Cardiac fibroblast (primary cell): ENCODE measurements at regions not wholly inside any gene's neighbourhood (a gene's known extent, or its start where the extent isn't known, plus 50 kb on each side); places are given as distances from the start of the nearest gene placed in this dataset.

Experiments used
- DNase-seq, 2 donors: peaks; one replicate each; pipeline versions ENCODE4 v3.0.0 to v3.0.0-alpha.2; 2010; ENCODE audit warnings: low read depth in 2 of 2
- H3K4me3 ChIP-seq, 2 donors: replicated peaks in 1 of 2; 1 replicate in 1 of 2; 2 replicates in 1 of 2; pipeline ENCODE4 v1.5.1; 2011; ENCODE audit warnings: low read depth in 2 of 2, low read length in 2 of 2, mild to moderate bottlenecking in 2 of 2, moderate library complexity in 1 of 2
- CTCF ChIP-seq: IDR thresholded peaks from one replicate; pipeline ENCODE4 v1.5.1; 2011; ENCODE audit warnings: low read depth, mild to moderate bottlenecking, low read length, inconsistent platforms

GRCh38 chr9:108278341-108278740 is 577.4 kb downstream of the ACTL7B start:
- TF ChIP-seq CTCF: no peak
- DNase-seq: no peak
- H3K4me3 ChIP-seq: no peak overlapping the region

- no peak for DNase-seq
- no peak overlapping the region for H3K4me3 ChIP-seq
- no peak for TF ChIP-seq CTCF
Measured at GRCh38 chr9:108277216-108277615, 578.6 kb downstream of the ACTL7B start.

GRCh38 chr9:108275906-108276305 is 579.9 kb downstream of the ACTL7B start:
- TF ChIP-seq CTCF: no peak
- DNase-seq: no peak
- no peak overlapping the region for H3K4me3 ChIP-seq

- DNase-seq: no peak
- TF ChIP-seq CTCF: no peak
- H3K4me3 ChIP-seq: no peak overlapping the region
Measured at GRCh38 chr9:108274971-108275370, 580.8 kb downstream of the ACTL7B start.

- peak; percentile 3 to 7 for DNase-seq
- no peak for TF ChIP-seq CTCF
- no peak overlapping the region for H3K4me3 ChIP-seq
Measured at GRCh38 chr9:108273988-108274387, 581.8 kb downstream of the ACTL7B start.

- DNase-seq: peak; percentile 69 to 78
- TF ChIP-seq CTCF: peak; percentile 70
- peak overlapping the region in 1 of 2 donors; percentile 30 for H3K4me3 ChIP-seq
Measured at GRCh38 chr9:108272349-108272899, 583.4 kb downstream of the ACTL7B start.

- peak; percentile 68 to 78 for DNase-seq
- no peak for TF ChIP-seq CTCF
Measured at GRCh38 chr9:108271646-108272348, 584.0 kb downstream of the ACTL7B start.

More at GRCh38 chr9:108271646-108272348, 584.0 kb downstream of the ACTL7B start:
- no peak overlapping the region for H3K4me3 ChIP-seq
